NCI-H69 (cell line): ENCODE measurements at regions not wholly inside any gene's neighbourhood (a gene's known extent, or its start where the extent isn't known, plus 50 kb on each side); places are given as distances from the start of the nearest gene placed in this dataset.

ENCODE experiments used
- DNase-seq: peaks from one replicate; lab custom pipeline; 2025; lab: John Stamatoyannopoulos, UW

DNA sequence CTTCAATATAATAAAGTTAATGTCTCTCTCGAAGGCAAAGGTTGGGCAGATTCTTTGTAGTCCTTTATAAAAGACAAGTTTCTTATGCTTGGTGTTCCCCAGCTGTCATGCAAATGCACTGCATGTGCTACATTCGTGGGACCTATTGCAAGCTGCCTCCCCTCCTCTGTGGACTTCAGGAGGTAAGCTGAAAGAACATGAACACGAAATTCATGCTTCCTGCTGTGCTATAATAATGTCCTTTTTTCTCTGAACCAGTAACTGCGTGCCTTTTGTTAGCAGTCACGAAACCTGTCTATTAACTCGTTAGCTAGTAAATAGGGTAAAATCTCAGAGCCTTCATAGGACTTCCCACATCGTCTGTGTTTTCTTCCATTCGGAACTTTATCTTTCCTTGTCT, 363.5 kb downstream of the CDH9 start:
- DNase-seq, result peak; percentile 87

DNA sequence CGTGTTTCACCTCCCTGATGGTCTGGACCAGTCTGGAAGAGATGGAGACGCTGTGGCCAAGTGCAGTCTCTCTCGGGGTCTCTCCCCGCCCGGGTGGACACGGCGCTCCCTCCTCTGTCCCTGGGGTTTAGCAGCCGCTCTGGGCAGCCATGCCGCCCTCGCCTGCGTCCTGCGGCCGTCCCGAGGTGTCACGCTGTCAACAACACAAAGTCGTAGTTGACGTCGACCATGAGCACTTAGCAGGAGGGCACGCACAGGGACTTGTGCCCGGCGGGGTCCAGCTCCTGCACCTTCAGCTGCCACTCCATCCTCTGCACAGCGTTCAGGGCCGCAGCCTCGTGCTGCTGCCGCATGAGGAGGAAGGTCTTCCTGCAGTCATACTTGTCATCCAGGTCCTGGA, 368.9 kb downstream of the CDH9 start:
- DNase-seq, result no peak

GRCh38 chr5:26669031-26669430, 369.4 kb downstream of the CDH9 start:
- no peak for DNase-seq

GRCh38 chr5:26666371-26666770, 372.0 kb downstream of the CDH9 start:
- peak; percentile 71 for DNase-seq

- no peak for DNase-seq
These were observed 374.9 kb downstream of the CDH9 start for GRCh38 chr5:26663500-26663899.

DNA sequence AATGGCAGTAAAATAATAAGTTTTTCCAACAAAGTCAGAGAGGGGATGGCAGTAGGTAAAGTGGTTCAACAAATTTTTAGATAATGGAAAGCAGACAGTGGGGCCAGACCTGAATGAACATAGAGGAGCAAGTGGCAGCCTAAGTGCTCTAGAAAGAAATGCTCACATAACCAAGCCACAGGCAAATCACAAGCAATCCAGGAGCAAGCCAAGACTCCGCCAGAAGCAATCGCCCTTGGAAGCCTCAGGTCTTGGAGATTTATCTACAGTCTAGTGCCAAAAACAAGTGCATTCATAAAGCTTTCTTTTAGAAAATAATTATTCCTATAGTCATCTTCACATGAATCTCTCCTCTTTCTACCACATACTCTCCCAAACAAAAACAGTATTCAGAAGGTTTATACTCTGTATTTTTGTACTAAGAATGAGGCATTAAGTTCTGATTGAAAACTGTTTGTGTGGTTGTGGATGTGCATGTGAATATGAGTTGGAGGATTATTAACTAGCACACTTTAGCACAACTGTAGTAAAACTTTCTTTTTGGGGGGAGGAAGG, 375.5 kb downstream of the CDH9 start:
- DNase-seq, result no peak

- no peak for DNase-seq
These were observed 378.3 kb downstream of the CDH9 start for GRCh38 chr5:26660116-26660515.

DNA sequence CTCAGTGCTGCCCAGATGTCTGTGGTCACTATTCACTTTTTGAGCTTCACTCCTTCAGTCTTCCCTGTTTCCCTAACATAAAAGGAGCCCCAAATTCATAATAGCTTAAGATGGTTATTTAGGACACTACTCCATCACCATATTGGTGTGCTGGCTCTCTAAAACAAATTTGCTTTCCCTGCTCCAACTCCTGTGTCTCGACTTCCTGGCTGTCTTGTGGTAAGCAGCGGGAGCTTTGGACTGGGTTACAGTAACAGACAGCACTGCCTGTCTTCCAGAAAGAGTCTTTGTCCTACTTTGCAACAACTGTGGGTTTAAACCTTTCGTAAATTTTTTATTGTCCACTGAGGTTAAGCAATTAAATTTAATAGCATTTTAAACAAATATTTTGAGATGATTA, 389.4 kb downstream of the CDH9 start:
- DNase-seq, result peak; percentile 7

- DNase-seq, result no peak
These were observed 390.6 kb downstream of the CDH9 start for GRCh38 chr5:26647781-26648180.

DNA sequence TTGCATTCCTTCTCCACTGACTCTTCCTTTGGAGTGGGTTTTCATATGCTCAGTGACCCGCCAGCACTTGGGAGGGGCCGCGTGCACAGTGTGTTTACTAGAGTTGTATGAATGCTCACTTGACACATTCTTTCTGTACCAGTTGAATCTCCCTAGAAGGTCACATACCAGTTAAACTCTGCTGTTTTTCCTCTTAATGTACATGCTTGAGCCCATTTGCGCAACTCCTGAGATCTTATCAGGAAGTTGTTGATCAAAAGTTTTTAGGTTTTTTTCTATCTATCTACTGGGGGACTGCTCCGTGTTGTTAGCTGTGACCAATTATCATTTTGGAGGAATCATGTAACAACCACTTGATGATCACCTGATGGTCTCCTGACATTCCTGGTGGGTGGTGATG, 392.7 kb downstream of the CDH9 start:
- DNase-seq, result no peak

- DNase-seq, result no peak
These were observed 396.9 kb downstream of the CDH9 start for GRCh38 chr5:26641492-26641891.

- DNase-seq, result peak; percentile 42
These were observed 413.3 kb downstream of the CDH9 start for GRCh38 chr5:26625099-26625498.

DNA sequence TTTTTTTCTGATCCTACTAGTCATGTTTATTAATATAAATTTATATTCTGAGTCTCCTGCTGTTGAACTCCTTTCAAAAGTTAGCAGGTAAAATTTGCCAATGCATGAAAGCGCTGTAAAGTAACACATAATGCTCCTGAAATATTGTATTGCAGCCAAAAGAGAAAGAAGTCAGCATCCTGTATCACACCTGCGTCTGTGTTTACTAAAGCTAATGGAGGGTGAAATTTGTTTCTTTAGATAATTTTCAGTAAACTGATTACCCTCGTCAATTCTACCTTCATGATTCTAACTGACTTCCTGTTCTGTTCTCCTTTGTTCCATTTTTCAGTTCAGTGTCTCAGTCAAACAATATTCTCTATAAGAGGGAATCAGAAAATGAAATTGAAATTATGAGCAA, 415.4 kb downstream of the CDH9 start:
- peak; percentile 95 for DNase-seq

DNA sequence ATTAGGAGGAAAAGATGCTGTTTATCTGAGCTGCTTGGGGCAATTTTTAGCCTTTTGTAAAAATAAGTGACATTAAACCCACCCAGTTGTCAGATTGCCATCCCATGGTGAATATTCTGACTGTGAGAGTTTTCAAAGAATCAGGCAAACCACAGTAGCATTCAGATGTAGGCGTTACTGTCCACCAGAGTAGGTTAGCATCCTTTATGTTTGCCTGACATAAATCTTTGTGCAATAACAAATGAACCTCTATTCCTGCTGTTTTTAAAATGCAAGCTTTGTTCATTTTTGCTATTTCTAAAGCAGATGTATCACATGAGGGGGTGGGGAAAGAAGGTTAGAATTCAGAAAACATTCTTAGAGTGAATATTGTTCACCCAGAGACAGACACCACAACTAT, 427.8 kb downstream of the CDH9 start:
- DNase-seq, result peak; percentile 11

DNA sequence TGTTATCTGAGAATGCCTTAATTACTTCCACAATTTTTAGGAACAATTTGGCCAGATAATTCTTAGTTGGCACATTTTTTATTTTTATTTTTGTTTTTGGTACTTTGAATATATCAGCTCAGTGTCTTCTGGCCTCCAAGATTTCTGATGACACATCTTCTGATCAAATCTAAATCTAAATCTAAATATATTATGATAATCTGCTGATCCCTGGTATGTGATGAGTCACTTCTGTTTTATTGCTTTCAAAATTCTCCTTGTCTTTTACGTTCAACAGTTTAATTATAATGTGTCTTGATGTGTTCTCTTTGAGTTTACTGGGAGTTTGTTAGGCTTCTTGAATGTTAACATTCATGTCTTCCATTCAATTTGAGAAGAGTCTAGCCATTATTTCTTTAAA, 436.8 kb downstream of the CDH9 start:
- DNase-seq, result no peak

- DNase-seq, result peak; percentile 49
These were observed 455.9 kb downstream of the CDH9 start for GRCh38 chr5:26582350-26583045.

- no peak for DNase-seq
These were observed 458.7 kb downstream of the CDH9 start for GRCh38 chr5:26579712-26580111.

GRCh38 chr5:26578002-26578401, 460.4 kb downstream of the CDH9 start:
- DNase-seq, result no peak

DNA sequence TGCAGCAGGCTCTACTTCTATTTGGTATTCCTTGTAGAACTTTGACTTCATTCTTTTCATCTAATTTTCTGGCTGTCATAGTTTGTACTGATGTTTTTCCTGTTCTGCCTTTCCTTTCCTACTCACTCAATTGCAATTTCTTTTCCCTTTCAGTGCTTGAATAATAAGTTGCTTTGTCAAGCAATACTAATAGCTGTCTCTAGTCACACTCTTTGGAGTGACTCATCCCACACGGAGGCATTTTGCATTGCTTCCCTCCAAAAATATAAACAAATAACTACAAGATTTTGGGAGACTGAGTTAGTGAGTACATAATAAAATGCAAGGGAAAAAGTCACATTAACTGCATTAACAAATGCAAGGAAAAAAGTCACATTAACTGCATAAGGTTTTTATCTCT, 465.9 kb downstream of the CDH9 start:
- DNase-seq, result no peak

DNA sequence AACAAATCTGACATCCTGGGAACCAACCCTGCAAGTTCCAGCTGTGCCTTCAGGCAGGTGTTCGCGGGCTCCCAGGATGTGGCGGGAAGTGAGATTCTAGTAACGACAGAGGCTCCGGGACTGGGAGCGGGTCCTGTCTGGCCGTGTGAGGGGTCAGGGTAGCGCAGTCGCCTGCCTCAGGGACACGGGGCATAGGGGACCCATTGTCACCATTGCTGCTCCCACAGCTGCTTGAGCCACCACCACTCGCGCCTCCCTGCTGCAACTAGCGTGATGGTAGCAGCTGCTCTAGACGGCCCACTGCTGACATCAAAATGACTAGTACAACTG, 468.5 kb downstream of the CDH9 start:
- no peak for DNase-seq

DNA sequence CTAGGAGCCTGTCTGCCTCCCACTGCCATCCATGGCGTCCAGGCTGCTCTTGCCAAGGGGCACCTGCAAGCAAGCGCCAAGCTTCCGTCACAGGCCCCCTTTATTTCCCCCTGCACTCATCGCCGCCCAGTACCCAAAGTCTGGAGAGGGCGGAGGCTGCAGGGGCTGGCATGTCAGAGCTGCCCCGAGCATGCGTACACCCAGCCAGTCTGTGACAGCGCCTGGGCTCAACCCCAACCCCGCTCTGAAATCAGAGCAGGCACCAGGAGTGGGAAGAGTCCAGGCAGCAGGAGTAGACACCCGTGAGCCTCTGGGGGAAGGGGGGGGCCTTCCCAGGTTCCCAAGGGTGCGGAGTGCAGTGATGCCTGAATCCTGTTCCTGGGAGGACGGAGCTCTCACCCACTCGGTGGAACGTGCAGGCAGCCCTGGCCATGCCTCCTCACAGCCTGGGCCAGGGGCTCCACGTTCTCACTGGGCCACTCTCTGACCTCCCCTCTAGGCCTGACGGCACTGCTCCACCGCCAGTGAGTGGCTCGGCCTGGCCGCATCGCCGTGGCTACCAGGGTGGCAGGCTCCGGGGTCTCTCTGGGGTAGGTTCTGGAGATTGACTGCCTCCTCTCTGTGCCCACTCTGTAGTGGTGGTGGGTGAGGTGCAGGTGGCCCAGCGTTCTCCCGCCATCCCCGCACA, 469.0 kb downstream of the CDH9 start:
- DNase-seq, result no peak

- DNase-seq, result no peak
These were observed 470.1 kb downstream of the CDH9 start for GRCh38 chr5:26568316-26568715.

DNA sequence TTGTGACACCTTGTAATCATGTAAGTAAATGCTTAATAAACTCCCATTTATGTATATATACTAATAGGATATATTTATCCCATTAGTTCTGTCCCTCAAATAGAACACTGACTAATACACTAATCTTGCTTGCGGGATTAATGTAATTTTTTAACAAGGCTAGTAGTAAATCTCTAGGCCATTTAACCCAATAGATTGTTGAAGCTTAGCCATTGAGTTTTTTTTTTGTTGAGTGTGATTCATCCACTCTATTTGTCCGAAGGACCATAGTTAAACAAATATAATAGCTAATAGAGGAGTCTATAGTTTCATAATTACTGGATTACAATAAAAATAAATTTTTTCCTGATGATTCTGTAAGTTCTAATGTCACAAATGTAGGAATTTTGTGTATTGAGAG, 474.4 kb downstream of the CDH9 start:
- no peak for DNase-seq

GRCh38 chr5:26553079-26553478, 485.3 kb downstream of the CDH9 start:
- DNase-seq, result peak; percentile 99
